ENCODE measurements at regions not wholly inside any gene's neighbourhood (a gene's known extent, or its start where the extent isn't known, plus 50 kb on each side); places are given as distances from the start of the nearest gene placed in this dataset.

GRCh38 chr9:80649496-80649895, 1039.9 kb downstream of the TLE1 start:
- Histone ChIP-seq H3K23ac (ENCODE audit: insufficient read length) (no peak overlapping the region), H3K79me1 (ENCODE audit: low read depth, low read length) (no peaks in the 10 kb centered on the region), H2BK15ac (ENCODE audit: low read length) (no peak overlapping the region), H3K9me3 (ENCODE audit: insufficient read depth in 2 of 2, low read depth in 1 of 2, low read length in 1 of 2) (no peaks in the 10 kb centered on the region), H4K20me1 (replicated peaks in 1 of 2; ENCODE audit: control insufficient read depth in 1 of 2, insufficient read depth in 2 of 2, low read length in 2 of 2) (no peaks in the 10 kb centered on the region), H2BK5ac (ENCODE audit: low read depth, low read length) (no peak overlapping the region), H2AFZ (ENCODE audit: low read length) (no peak overlapping the region), H2BK12ac (ENCODE audit: low read depth, low read length) (no peak overlapping the region), H3K27me3 (replicated peaks in 1 of 4; ENCODE audit: control insufficient read depth in 3 of 4, extremely low read depth in 1 of 4, insufficient read depth in 3 of 4, low read length in 3 of 4) (no peaks in the 10 kb centered on the region), H3K4me1 (replicated peaks in 1 of 4; ENCODE audit: control insufficient read depth in 3 of 4, insufficient read depth in 4 of 4, low read length in 3 of 4) (no peaks in the 10 kb centered on the region), H3K27ac (ENCODE audit: low read depth, low read length) (no peak overlapping the region), H3K23me2 (ENCODE audit: low read depth, low read length) (no peaks in the 10 kb centered on the region), H3K4me3 (ENCODE audit: extremely low read depth in 1 of 4, insufficient read depth in 2 of 4, low read depth in 3 of 4, low read length in 4 of 4) (no peak overlapping the region), H4K8ac (ENCODE audit: extremely low read depth, insufficient read depth, low read length) (no peak overlapping the region), H2BK20ac (ENCODE audit: low read length) (no peak overlapping the region), H3K14ac (ENCODE audit: insufficient read length) (no peak overlapping the region), H3K36me3 (ENCODE audit: control insufficient read depth in 2 of 4, insufficient read depth in 4 of 4, low read length in 3 of 4) (no peaks in the 10 kb centered on the region), H4K5ac (ENCODE audit: insufficient read length, low read depth, low read length) (no peak overlapping the region), H3K4me2 (ENCODE audit: insufficient read depth in 1 of 2, low read depth in 2 of 2, low read length in 2 of 2) (no peak overlapping the region), H4K91ac (replicated peaks; ENCODE audit: insufficient read length, low read length) (no peak overlapping the region), H3K79me2 (ENCODE audit: control insufficient read depth in 1 of 2, insufficient read depth in 2 of 2, low read length in 2 of 2) (no peaks in the 10 kb centered on the region), H2AK5ac (ENCODE audit: low read depth, low read length) (no peak overlapping the region), H2BK120ac (replicated peaks; ENCODE audit: low read depth, low read length) (no peak overlapping the region), H3K4ac (replicated peaks; ENCODE audit: insufficient read length, low read depth, low read length) (no peak overlapping the region), H3K56ac (replicated peaks; ENCODE audit: insufficient read length, low read depth, low read length) (no peak overlapping the region), H3K9ac (replicated peaks in 1 of 4; ENCODE audit: extremely low read depth in 1 of 4, low read depth in 3 of 4, low read length in 3 of 4) (no peak overlapping the region), H3K18ac (ENCODE audit: extremely low read depth, low read length) (no peak overlapping the region)
- DNase-seq (ENCODE audit: low read depth in 1 of 2, low spot score in 2 of 2) (no peak), FAIRE-seq (no peak)
- CTCF ChIA-PET (ENCODE audit: partially characterized antibody), result interaction anchor here (1.3 kb wide), 1 partner anchor 20 kb away, joined by 3 read pairs; no protein-coding TSS in a partner anchor
- TF ChIP-seq BRCA1 (IDR thresholded peaks at IDR 0.05; ENCODE audit: low read depth, low read length) (no peak), SIN3A (conservative IDR thresholded peaks at IDR 0.05 in 1 of 2, IDR thresholded peaks at IDR 0.05 in 1 of 2; ENCODE audit: low read depth in 1 of 2, low read length in 2 of 2) (no peak), ASH2L (IDR thresholded peaks at IDR 0.05; ENCODE audit: low read length) (no peak), NRF1 (IDR thresholded peaks at IDR 0.05; ENCODE audit: low read depth, low read length) (no peak), JUND (IDR thresholded peaks at IDR 0.05; ENCODE audit: low read length) (no peak), SP2 (IDR thresholded peaks at IDR 0.05; ENCODE audit: low read length) (no peak), RAD21 (IDR thresholded peaks at IDR 0.05 in 1 of 2, conservative IDR thresholded peaks at IDR 0.05 in 1 of 2; ENCODE audit: low read depth in 2 of 2, low read length in 2 of 2) (no peak), GTF2F1 (IDR thresholded peaks at IDR 0.05; ENCODE audit: borderline replicate concordance, low read depth, low read length) (no peak), CEBPB (IDR thresholded peaks at IDR 0.05; ENCODE audit: low read depth, low read length) (no peak), FOSL1 (IDR thresholded peaks at IDR 0.05; ENCODE audit: insufficient read depth, low read depth, low read length) (no peak), CHD2 (IDR thresholded peaks at IDR 0.05; ENCODE audit: low read length) (no peak), EP300 (IDR thresholded peaks at IDR 0.05; ENCODE audit: borderline replicate concordance in 1 of 2, low read depth in 2 of 2, low read length in 2 of 2) (no peak)
- POLR2A ChIA-PET (ENCODE audit: partially characterized antibody), result no interaction called here
- 94% methylated on average over 2 of the region's 2 CpGs; no CpG with 5 or more reads in 1 of the 2 experiments for WGBS, 2 experiments (ENCODE audit: extremely low coverage in 1 of 2, insufficient coverage in 1 of 2, insufficient read length in 1 of 2, insufficient replicate concordance in 2 of 2, low coverage in 1 of 2, low lambda C conversion rate in 2 of 2, missing lambda C conversion rate in 1 of 2)
